Upper lobe of left lung (tissue), 4 donors: ENCODE measurements at regions not wholly inside any gene's neighbourhood (a gene's known extent, or its start where the extent isn't known, plus 50 kb on each side); places are given as distances from the start of the nearest gene placed in this dataset.

Source experiments
- CTCF ChIP-seq, 6 experiments: fragments of 450-650 bp in 4 of 6; fragments of 200-600 bp in 2 of 6; sonication (generic) in 2 of 6; IDR thresholded peaks; one replicate each; pipeline ENCODE4 v1.5.1; 2016 to 2019; ENCODE audit warnings: antibody characterized with exemption in 6 of 6
- EP300 ChIP-seq, 4 donors: sonication (generic); formaldehyde crosslinking; IDR thresholded peaks; one replicate each; pipeline ENCODE4 v1.5.1; 2017; ENCODE audit warnings: antibody characterized with exemption in 4 of 4, control low read depth in 2 of 4
- POLR2A ChIP-seq, 4 donors: fragments of 450-650 bp; IDR thresholded peaks; one replicate each; pipeline ENCODE4 v1.5.1; 2016 to 2017; ENCODE audit warnings: antibody characterized with exemption in 4 of 4, mild to moderate bottlenecking in 2 of 4
- POLR2AphosphoS5 ChIP-seq, 2 donors: sonication (generic); formaldehyde crosslinking; IDR thresholded peaks; one replicate each; pipeline ENCODE4 v1.5.1; 2017; ENCODE audit warnings: antibody characterized with exemption in 2 of 2

GRCh38 chr1:63116016-63116415, 206.4 kb upstream of the FOXD3 start:
- no peak for TF ChIP-seq POLR2A (IDR thresholded peaks at IDR 0.05)
- no peak for TF ChIP-seq EP300 (IDR thresholded peaks at IDR 0.05)
- no peak for TF ChIP-seq CTCF (IDR thresholded peaks at IDR 0.05)
- no peak for TF ChIP-seq POLR2AphosphoS5 (IDR thresholded peaks at IDR 0.05)
